B cell (primary cell): ENCODE measurements at regions not wholly inside any gene's neighbourhood (a gene's known extent, or its start where the extent isn't known, plus 50 kb on each side); places are given as distances from the start of the nearest gene placed in this dataset.

Source experiments
- ATAC-seq: fragments of 200-7000 bp; cut with Tn5 transposase; one replicate; pipeline ENCODE4 v1.10.0; 2021; ENCODE audit warnings: low read depth, mild to moderate bottlenecking, moderate number of reproducible peaks, moderate library complexity
- CTCF ChIA-PET: fragments of 350-600 bp; sonication (Branson Sonifier 250); formaldehyde crosslinking; loops from one replicate; lab custom pipeline; 2021; ENCODE audit warnings: antibody characterized with exemption, inconsistent platforms; lab: Charles Lee
- POLR2A ChIA-PET: fragments of 350-600 bp; sonication (Branson Sonifier 250); formaldehyde crosslinking; loops from one replicate; lab custom pipeline; 2021; ENCODE audit warnings: antibody characterized with exemption; lab: Charles Lee
- DNase-seq: peaks from one replicate; pipeline ENCODE4 v3.0.0; 2013
- H2AFZ ChIP-seq: 2 replicates; pipeline ENCODE4 v1.6.1; 2012; ENCODE audit warnings: mild to moderate bottlenecking, low read depth, low read length; ENCODE audit not compliant: insufficient read depth, poor library complexity, severe bottlenecking
- H3K27ac ChIP-seq, 2 donors: 1 replicate in 1 of 2; 2 replicates in 1 of 2; pipeline ENCODE4 v1.5.1; 2012 to 2013; ENCODE audit warnings: low read length in 2 of 2, mild to moderate bottlenecking in 2 of 2, moderate library complexity in 1 of 2
- H3K27me3 ChIP-seq, 4 experiments: fragments of 200-600 bp in 1 of 4; sonication (generic) in 1 of 4; replicated peaks in 1 of 4; 1 replicate in 2 of 4; 2 replicates in 2 of 4; pipeline versions ENCODE4 v1.6.1 to v1.7.0; 2013 to 2016; ENCODE audit warnings: low read length in 3 of 4, mild to moderate bottlenecking in 2 of 4, mixed read lengths in 1 of 4, moderate library complexity in 1 of 4; ENCODE audit not compliant: insufficient read depth in 4 of 4, control insufficient read depth in 3 of 4; ENCODE audit errors: control extremely low read depth in 1 of 4
- H3K36me3 ChIP-seq, 2 experiments: replicated peaks in 1 of 2; 1 replicate in 1 of 2; 2 replicates in 1 of 2; pipeline versions ENCODE4 v1.6.1 to v1.7.1; 2013; ENCODE audit warnings: low read length in 1 of 2; ENCODE audit not compliant: insufficient read depth in 2 of 2, control insufficient read depth in 1 of 2; ENCODE audit errors: control extremely low read depth in 1 of 2, extremely low read depth in 1 of 2
- H3K4me1 ChIP-seq, 2 donors: fragments of 200-600 bp in 1 of 2; sonication (generic) in 1 of 2; 1 replicate in 1 of 2; 2 replicates in 1 of 2; pipeline versions ENCODE4 v1.5.1 to v1.6.1; 2013 to 2017; ENCODE audit warnings: low read length in 2 of 2; ENCODE audit not compliant: control insufficient read depth in 2 of 2, insufficient read depth in 2 of 2
- H3K4me2 ChIP-seq: replicated peaks from 2 replicates; pipeline ENCODE3; 2012; ENCODE audit warnings: mild to moderate bottlenecking, low read depth, low read length; ENCODE audit not compliant: poor library complexity, severe bottlenecking
- H3K4me3 ChIP-seq, 5 experiments: fragments of 200-600 bp in 1 of 5; sonication (generic) in 1 of 5; 1 replicate in 3 of 5; 2 replicates in 2 of 5; pipeline versions ENCODE4 v1.5.1 to v1.7.0; 2011 to 2016; ENCODE audit warnings: low read length in 4 of 5, mild to moderate bottlenecking in 4 of 5, low read depth in 2 of 5, control low read depth in 1 of 5, moderate library complexity in 1 of 5; ENCODE audit not compliant: insufficient read depth in 1 of 5; ENCODE audit errors: control extremely low read depth in 1 of 5, extremely low read depth in 1 of 5
- H3K79me2 ChIP-seq: fragments of 200-600 bp; sonication (generic); one replicate; pipeline ENCODE4 v1.6.0; 2016; ENCODE audit warnings: low read length; ENCODE audit not compliant: control insufficient read depth, insufficient read depth
- H3K9ac ChIP-seq: fragments of 200-600 bp; sonication (generic); 2 replicates; pipeline ENCODE4 v1.6.1; 2017; ENCODE audit warnings: mild to moderate bottlenecking, low read length, moderate library complexity
- H3K9me3 ChIP-seq, 3 donors: one replicate each; pipeline versions ENCODE4 v1.6.1 to v1.7.1; 2013; ENCODE audit warnings: low read length in 2 of 3; ENCODE audit not compliant: control insufficient read depth in 2 of 3, insufficient read depth in 1 of 3; ENCODE audit errors: control extremely low read depth in 1 of 3
- H4K20me1 ChIP-seq: 2 replicates; pipeline ENCODE4 v1.6.0; 2012; ENCODE audit warnings: mild to moderate bottlenecking, low read length; ENCODE audit not compliant: insufficient read depth, control insufficient read depth, poor library complexity, severe bottlenecking
- H3K27ac Mint-ChIP-seq: one replicate; pipeline ENCODE4 v1.8.0; 2021; ENCODE audit warnings: mixed read lengths
- H3K27me3 Mint-ChIP-seq: one replicate; pipeline ENCODE4 v1.8.0; 2021; ENCODE audit warnings: mixed read lengths
- H3K4me1 Mint-ChIP-seq: one replicate; pipeline ENCODE4 v1.8.0; 2021; ENCODE audit warnings: mixed read lengths
- H3K4me3 Mint-ChIP-seq: one replicate; pipeline ENCODE4 v1.8.0; 2021; ENCODE audit warnings: mixed read lengths
- H3K9me3 Mint-ChIP-seq: one replicate; pipeline ENCODE4 v1.8.0; 2022; ENCODE audit warnings: mixed read lengths; ENCODE audit not compliant: insufficient read depth
- CTCF ChIP-seq: fragments of 200-600 bp; IDR thresholded peaks from one replicate; pipeline ENCODE4 v1.8.0; 2022; ENCODE audit warnings: antibody characterized with exemption, mild to moderate bottlenecking
- EZH2 ChIP-seq: IDR thresholded peaks from 2 replicates; pipeline ENCODE4 v1.6.1; 2012; ENCODE audit warnings: borderline replicate concordance, low read depth, mild to moderate bottlenecking, moderate library complexity, low read length; ENCODE audit not compliant: insufficient read depth, poor library complexity, severe bottlenecking
- WGBS: methylation state at CpG from one replicate; pipeline ENCODE4 v1.1.5; 2013; ENCODE audit warnings: missing lambda C conversion rate; ENCODE audit not compliant: insufficient coverage; 5-methylcytosine and 5-hydroxymethylcytosine counted together
- intact Hi-C: fragments of 100-400 bp; cut with micrococcal nuclease; formaldehyde crosslinking; loops from one replicate; pipeline ENCODE4 v1.10.0; 2022

- CTCF ChIA-PET = interaction anchor here (1.0 to 1.2 kb wide), 2 partner anchors 34 to 41 kb away, joined by 3 read pairs; no protein-coding TSS in a partner anchor
- Histone ChIP-seq H3K4me2 (no peak overlapping the region), H3K36me3 (no peaks in the 10 kb centered on the region), H3K4me3 (no peak overlapping the region), H3K9ac (no peak overlapping the region), H4K20me1 (no peaks in the 10 kb centered on the region), H3K27ac (no peak overlapping the region), H3K4me1 (peaks cover 9% of the 10 kb centered on the region in 2 donors), H3K27me3 (peaks cover 0 to 22% (median 4%) of the 10 kb centered on the region in 4 experiments), H2AFZ (no peak overlapping the region), H3K79me2 (no peaks in the 10 kb centered on the region), H3K9me3 (peaks cover 0 to 10% (median 0%) of the 10 kb centered on the region in 3 donors)
- POLR2A ChIA-PET = no interaction called here
- 69% methylated on average over 8 of the region's 9 CpGs for WGBS
- TF ChIP-seq CTCF (no peak), EZH2 (no peak)
- DNase-seq (no peak), ATAC-seq (no peak)
- H3K27ac Mint-ChIP-seq = no peak overlapping the region
- peaks cover 48% of the 10 kb centered on the region for H3K27me3 Mint-ChIP-seq
- H3K9me3 Mint-ChIP-seq = no peaks in the 10 kb centered on the region
- intact Hi-C loops = no loop called here
- no peak overlapping the region for H3K4me3 Mint-ChIP-seq
- peaks cover 12% of the 10 kb centered on the region for H3K4me1 Mint-ChIP-seq
Measured at GRCh38 chr2:106579750-106580197, 92.6 kb downstream of the CD8B2 start.

DNA sequence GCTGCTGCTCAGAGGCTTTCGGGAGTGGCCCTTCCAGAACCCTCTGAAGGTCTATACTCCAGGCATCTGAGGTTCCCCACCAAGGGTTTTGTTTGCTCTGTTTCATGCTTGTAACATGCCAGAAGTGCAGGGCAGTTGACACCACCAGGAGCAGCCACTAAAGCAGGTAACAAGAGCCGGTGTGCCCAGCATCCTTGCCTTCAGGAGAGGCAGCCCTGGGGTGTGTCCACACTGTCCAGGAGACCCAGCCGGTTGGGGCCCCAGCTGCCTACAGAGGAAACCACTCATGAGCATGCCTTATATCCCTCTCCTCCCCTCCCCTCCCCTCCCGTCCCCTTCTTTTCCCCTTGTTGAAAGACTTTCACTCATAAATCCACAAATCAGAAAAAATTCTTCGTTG is 93.1 kb downstream of the CD8B2 start:
- POLR2A ChIA-PET = no interaction called here

More for the DNA sequence above, 93.1 kb downstream of the CD8B2 start:
- H3K27me3 Mint-ChIP-seq = peaks cover 48% of the 10 kb centered on the region
- CTCF ChIA-PET = interaction anchor here (1.0 to 1.2 kb wide), 2 partner anchors 34 to 42 kb away, joined by 3 read pairs; no protein-coding TSS in a partner anchor
- peaks cover 9% of the 10 kb centered on the region in 2 donors for H3K4me1 ChIP-seq
- peaks cover 12% of the 10 kb centered on the region for H3K4me1 Mint-ChIP-seq
- 97% methylated on average over 4 of the region's 5 CpGs for WGBS
- no peaks in the 10 kb centered on the region for H3K36me3 ChIP-seq
- peaks cover 0 to 22% (median 4%) of the 10 kb centered on the region in 4 experiments for H3K27me3 ChIP-seq
- TF ChIP-seq EZH2 = no peak
- TF ChIP-seq CTCF = no peak
- no peak overlapping the region for H3K27ac Mint-ChIP-seq
- peaks cover under 1% of the 10 kb centered on the region for H3K9me3 Mint-ChIP-seq
- ATAC-seq = no peak
- no peak overlapping the region for H2AFZ ChIP-seq
- H3K27ac ChIP-seq = no peak overlapping the region
- no peaks in the 10 kb centered on the region for H4K20me1 ChIP-seq
- no peak overlapping the region for H3K4me3 Mint-ChIP-seq
- peaks cover 0 to 11% (median 0%) of the 10 kb centered on the region in 3 donors for H3K9me3 ChIP-seq
- no peaks in the 10 kb centered on the region for H3K79me2 ChIP-seq
- no peak for DNase-seq
- H3K4me3 ChIP-seq = no peak overlapping the region
- intact Hi-C loops = no loop called here
- H3K4me2 ChIP-seq = no peak overlapping the region
- H3K9ac ChIP-seq = no peak overlapping the region
